ENCODE measurements at regions not wholly inside any gene's neighbourhood (a gene's known extent, or its start where the extent isn't known, plus 50 kb on each side); places are given as distances from the start of the nearest gene placed in this dataset.
"Not testable (repeated sequence)": the region's sequence is repeated elsewhere in the genome, so short reads cannot be mapped to it uniquely, and the experiment has no call there.

GRCh38 chr4:82301390-82301789 lies 72.4 kb downstream of the HNRNPD start:
- DNase-seq = not testable (repeated sequence)

- no peak for DNase-seq
Measured at GRCh38 chr4:82293304-82293703, 80.5 kb downstream of the HNRNPD start.

GRCh38 chr4:82287720-82288119 lies 86.1 kb downstream of the HNRNPD start:
- no peak for DNase-seq

GRCh38 chr4:82284858-82285805 lies 88.7 kb downstream of the HNRNPD start:
- peak; percentile 100 for DNase-seq

- no peak for DNase-seq
Measured at GRCh38 chr4:82284475-82284857, 89.3 kb downstream of the HNRNPD start.

- DNase-seq = no peak
Measured at GRCh38 chr4:82282875-82283274, 90.9 kb downstream of the HNRNPD start.

GRCh38 chr4:82279550-82279949 lies 94.2 kb downstream of the HNRNPD start:
- DNase-seq = not testable (repeated sequence)

GRCh38 chr4:82276332-82276640 lies 97.5 kb downstream of the HNRNPD start:
- DNase-seq = no peak

- no peak for DNase-seq
Measured at GRCh38 chr4:82275431-82276331, 98.1 kb downstream of the HNRNPD start.

GRCh38 chr4:82274700-82275099 lies 99.1 kb downstream of the HNRNPD start:
- not testable (repeated sequence) for DNase-seq

- DNase-seq = not testable (repeated sequence)
Measured at GRCh38 chr4:82272523-82272922, 101.3 kb downstream of the HNRNPD start.

- not testable (repeated sequence) for DNase-seq
Measured at GRCh38 chr4:82271915-82272480, 101.8 kb downstream of the HNRNPD start.

GRCh38 chr4:82268826-82269193 lies 105.0 kb downstream of the HNRNPD start:
- DNase-seq = no peak

- DNase-seq = peak; percentile 11
Measured at GRCh38 chr4:82268050-82268825, 105.6 kb downstream of the HNRNPD start.

- no peak for DNase-seq
Measured at GRCh38 chr4:82267506-82267905, 106.3 kb downstream of the HNRNPD start.

GRCh38 chr4:82266345-82266744 lies 107.4 kb downstream of the HNRNPD start:
- DNase-seq = no peak

- no peak for DNase-seq
Measured at GRCh38 chr4:82261084-82261483, 112.7 kb downstream of the HNRNPD start.

- no peak for DNase-seq
Measured at GRCh38 chr4:82260632-82261031, 113.2 kb downstream of the HNRNPD start.

- no peak for DNase-seq
Measured at GRCh38 chr4:82256718-82257117, 117.1 kb downstream of the HNRNPD start.

GRCh38 chr4:82255657-82256056 lies 118.1 kb downstream of the HNRNPD start:
- DNase-seq = no peak

- DNase-seq = no peak
Measured at GRCh38 chr4:82248903-82249632, 124.7 kb downstream of the HNRNPD start.

- DNase-seq = no peak
Measured at GRCh38 chr4:82247629-82248028, 126.2 kb downstream of the HNRNPD start.

Data from effector CD8-positive, alpha-beta T cell (primary cell).